GM13977 (cell line): ENCODE measurements at regions not wholly inside any gene's neighbourhood (a gene's known extent, or its start where the extent isn't known, plus 50 kb on each side); places are given as distances from the start of the nearest gene placed in this dataset.

Experiments used
- DNase-seq: peaks from one replicate; pipeline ENCODE4 v3.0.0; 2012; ENCODE audit warnings: low spot score
- in situ Hi-C: fragments of 300-500 bp; cut with MboI; formaldehyde crosslinking; loops from one replicate; pipeline ENCODE4 v1.12.0; 2022; ENCODE audit warnings: low sequenced_read_pairs, low pct_unique_long_range_greater_than_20kb, mixed read lengths, inconsistent platforms; ENCODE audit not compliant: unreplicated experiment
- TF ChIP-seq, protein P1 (sequence below): IDR thresholded peaks from 2 replicates; pipeline ENCODE4 v1.5.1; 2012; ENCODE audit warnings: mild to moderate bottlenecking, control low read depth; ENCODE audit not compliant: insufficient read depth; ENCODE audit errors: extremely low read depth, missing control alignments

GRCh38 chr2:59851836-59852475, 701.5 kb downstream of the BCL11A start:
- in situ Hi-C loops, result no loop called here
- TF ChIP-seq, protein P1, sequence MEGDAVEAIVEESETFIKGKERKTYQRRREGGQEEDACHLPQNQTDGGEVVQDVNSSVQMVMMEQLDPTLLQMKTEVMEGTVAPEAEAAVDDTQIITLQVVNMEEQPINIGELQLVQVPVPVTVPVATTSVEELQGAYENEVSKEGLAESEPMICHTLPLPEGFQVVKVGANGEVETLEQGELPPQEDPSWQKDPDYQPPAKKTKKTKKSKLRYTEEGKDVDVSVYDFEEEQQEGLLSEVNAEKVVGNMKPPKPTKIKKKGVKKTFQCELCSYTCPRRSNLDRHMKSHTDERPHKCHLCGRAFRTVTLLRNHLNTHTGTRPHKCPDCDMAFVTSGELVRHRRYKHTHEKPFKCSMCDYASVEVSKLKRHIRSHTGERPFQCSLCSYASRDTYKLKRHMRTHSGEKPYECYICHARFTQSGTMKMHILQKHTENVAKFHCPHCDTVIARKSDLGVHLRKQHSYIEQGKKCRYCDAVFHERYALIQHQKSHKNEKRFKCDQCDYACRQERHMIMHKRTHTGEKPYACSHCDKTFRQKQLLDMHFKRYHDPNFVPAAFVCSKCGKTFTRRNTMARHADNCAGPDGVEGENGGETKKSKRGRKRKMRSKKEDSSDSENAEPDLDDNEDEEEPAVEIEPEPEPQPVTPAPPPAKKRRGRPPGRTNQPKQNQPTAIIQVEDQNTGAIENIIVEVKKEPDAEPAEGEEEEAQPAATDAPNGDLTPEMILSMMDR, result no peak
- no peak for DNase-seq

- TF ChIP-seq, protein P1, result no peak
- DNase-seq, result no peak
- in situ Hi-C loops, result no loop called here
Observed at GRCh38 chr2:59850554-59850953, 702.9 kb downstream of the BCL11A start.

DNA sequence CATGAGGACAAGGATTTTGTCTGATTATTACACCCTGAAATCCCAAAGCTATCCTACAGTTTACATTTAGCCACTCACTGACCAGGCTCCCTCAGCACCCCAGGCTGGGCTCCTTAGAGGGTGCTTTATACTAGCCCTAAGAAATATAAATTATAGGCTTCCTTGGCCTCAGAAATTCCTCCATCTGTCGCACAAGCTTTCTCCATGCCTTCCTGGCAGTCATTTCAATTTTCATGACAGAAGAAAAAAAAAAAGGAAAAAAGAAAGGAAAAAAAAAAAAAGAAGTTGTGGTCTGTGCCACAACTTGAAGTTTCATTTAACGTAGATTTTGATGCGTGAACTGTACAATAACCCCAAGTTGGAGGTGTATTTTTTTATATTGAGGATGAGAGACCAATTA, 719.5 kb downstream of the BCL11A start:
- DNase-seq, result no peak
- in situ Hi-C loops, result no loop called here
- TF ChIP-seq, protein P1, result no peak

- TF ChIP-seq, protein P1, result no peak
- in situ Hi-C loops, result no loop called here
- DNase-seq, result no peak
Observed at GRCh38 chr2:59830601-59831000, 722.9 kb downstream of the BCL11A start.

DNA sequence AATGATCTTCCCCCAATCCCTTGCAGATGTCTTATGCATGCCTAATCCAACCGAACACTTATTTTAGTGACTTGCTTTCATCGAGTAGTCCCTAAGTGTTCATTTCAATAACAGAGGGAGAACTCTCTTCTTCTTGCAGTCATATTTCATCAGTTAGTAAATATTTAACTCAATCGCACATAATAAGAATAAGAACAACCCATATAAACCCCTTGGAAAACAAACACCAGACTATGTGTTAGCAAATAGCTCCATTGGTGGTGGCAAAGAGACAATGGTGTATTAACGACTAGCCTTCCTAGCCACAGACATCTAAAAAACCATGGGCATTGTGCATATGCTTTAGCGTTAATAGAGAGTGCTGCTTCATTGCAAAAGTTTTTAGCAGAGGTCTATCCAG, 725.8 kb downstream of the BCL11A start:
- in situ Hi-C loops, result no loop called here
- TF ChIP-seq, protein P1, result no peak
- no peak for DNase-seq

DNA sequence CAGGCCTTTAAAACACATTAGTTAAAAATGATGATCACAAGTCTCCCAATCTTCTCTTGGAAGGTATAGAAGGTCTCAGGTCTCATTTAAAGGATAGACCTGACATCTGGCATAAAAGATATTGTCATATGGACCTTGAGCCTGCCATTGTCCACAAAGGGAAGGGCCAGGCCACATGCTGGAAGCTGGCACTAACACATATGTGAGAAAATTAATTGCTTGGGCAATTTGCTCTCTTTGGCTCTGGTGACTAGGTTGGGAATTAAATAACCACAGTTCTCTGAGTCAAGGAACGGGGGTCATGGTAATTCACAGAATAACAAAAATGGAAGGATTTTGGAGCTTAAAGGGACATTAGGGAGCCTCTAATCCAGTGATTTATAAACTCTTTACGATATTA, 727.3 kb downstream of the BCL11A start:
- in situ Hi-C loops, result no loop called here
- TF ChIP-seq, protein P1, result no peak
- no peak for DNase-seq

DNA sequence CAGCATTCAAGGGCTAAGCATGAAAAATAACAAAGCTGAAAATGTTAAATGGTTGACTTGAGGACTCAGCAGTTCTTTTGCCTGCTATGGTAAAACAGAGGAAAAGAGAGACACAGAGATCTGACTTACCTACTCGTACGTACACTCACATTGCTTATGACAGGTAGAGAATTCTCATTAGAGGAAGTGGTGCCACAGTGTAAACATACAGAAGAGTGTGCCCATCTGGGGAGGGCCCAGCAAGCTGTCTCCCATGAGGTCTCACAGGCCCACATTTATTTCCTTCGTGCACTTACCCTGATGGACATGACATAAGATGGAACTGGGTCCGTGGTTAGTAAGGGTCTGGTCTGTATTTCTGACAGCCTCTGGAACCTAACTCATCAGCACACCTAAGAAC, 729.1 kb downstream of the BCL11A start:
- in situ Hi-C loops, result no loop called here
- TF ChIP-seq, protein P1, result no peak
- no peak for DNase-seq
